ENCODE measurements at regions not wholly inside any gene's neighbourhood (a gene's known extent, or its start where the extent isn't known, plus 50 kb on each side); places are given as distances from the start of the nearest gene placed in this dataset.

DNA sequence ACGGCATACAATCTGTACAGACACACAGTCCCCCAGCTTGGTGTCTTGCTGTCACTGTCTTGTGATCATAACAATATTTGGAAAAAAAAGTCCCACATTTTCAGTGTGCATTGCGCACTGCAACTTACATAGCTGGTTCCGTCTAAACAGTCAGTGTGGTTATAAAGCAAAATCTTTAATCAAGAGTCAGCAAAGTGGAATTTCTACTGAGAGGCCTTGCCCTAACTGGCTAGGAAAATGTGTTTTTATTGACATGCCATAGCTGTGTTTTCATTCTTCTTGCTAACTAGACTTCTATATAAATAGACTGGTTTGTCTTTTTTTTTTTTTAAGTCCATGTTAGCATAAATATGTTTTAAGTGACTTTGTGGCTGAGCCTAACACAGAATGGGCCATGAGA lies 174.8 kb downstream of the POLR2M start:
- no peak for ATAC-seq
- Histone ChIP-seq H3K27me3 (ENCODE audit: control insufficient read depth in 1 of 2, insufficient read depth in 2 of 2, low read length in 2 of 2) (peaks cover 0 to 9% of the 10 kb centered on the region in 2 experiments), H4K20me1 (ENCODE audit: insufficient read depth, low read length) (no peaks in the 10 kb centered on the region), H3K9ac (ENCODE audit: insufficient read depth, low read depth, low read length) (no peak overlapping the region), H3K79me2 (ENCODE audit: insufficient read depth, low read length) (no peaks in the 10 kb centered on the region), H3K27ac (ENCODE audit: extremely low read length, insufficient read depth, low read length) (no peak overlapping the region), H3K4me3 (replicated peaks in 1 of 3; ENCODE audit: insufficient read depth in 1 of 3, low read depth in 2 of 3, low read length in 3 of 3) (no peak overlapping the region), H2AFZ (ENCODE audit: low read length) (no peak overlapping the region), H3K9me3 (ENCODE audit: low read length) (no peaks in the 10 kb centered on the region), H3K36me3 (replicated peaks in 1 of 2; ENCODE audit: control insufficient read depth in 1 of 2, insufficient read depth in 2 of 2, low read length in 2 of 2) (no peaks in the 10 kb centered on the region), H3K4me2 (ENCODE audit: low read depth, low read length) (no peak overlapping the region), H3K4me1 (ENCODE audit: insufficient read depth, low read length) (no peaks in the 10 kb centered on the region)
- in situ Hi-C loops (cut with HindIII; ENCODE audit: extremely low pct_ligation_motif_present, low pct_unique_long_range_greater_than_20kb), result no loop called here
- no peak for DNase-seq (ENCODE audit: low spot score)
- 21% methylated on average over 3 of the region's 3 CpGs for WGBS (ENCODE audit: low lambda C conversion rate)
- no TSS peak for BruUV-seq (replicated peaks)
- intact Hi-C loops (cut with micrococcal nuclease; ENCODE audit: unreplicated experiment), result no loop called here
- FAIRE-seq, result no peak
- POLR2A ChIA-PET, result no interaction called here
- CTCF ChIA-PET (ENCODE audit: low intra/inter-chr PET ratio, low total read pairs), result interaction anchor here (0.7 kb wide), 1 partner anchor 12 kb away, joined by 5 read pairs; no protein-coding TSS in a partner anchor
- no peak for TF ChIP-seq NCOA1 (CRISPR knock-in tag; IDR thresholded peaks at IDR 0.05)
- no peak for TF ChIP-seq CREM (IDR thresholded peaks at IDR 0.05)
- TF ChIP-seq CREM (CRISPR knock-in tag; IDR thresholded peaks at IDR 0.05), result no peak
- no peak for TF ChIP-seq ZNF607 (CRISPR knock-in tag; IDR thresholded peaks at IDR 0.05; ENCODE audit: borderline replicate concordance)
- no peak for TF ChIP-seq ZKSCAN5 (CRISPR knock-in tag; IDR thresholded peaks at IDR 0.05)
- no peak for TF ChIP-seq CBX5 (CRISPR knock-in tag; IDR thresholded peaks at IDR 0.05; ENCODE audit: borderline replicate concordance)
- TF ChIP-seq GLI4 (CRISPR knock-in tag; IDR thresholded peaks at IDR 0.05; ENCODE audit: borderline replicate concordance), result no peak
- TF ChIP-seq ATRX (CRISPR knock-in tag; IDR thresholded peaks at IDR 0.05; ENCODE audit: borderline replicate concordance), result no peak
- TF ChIP-seq, protein P1, sequence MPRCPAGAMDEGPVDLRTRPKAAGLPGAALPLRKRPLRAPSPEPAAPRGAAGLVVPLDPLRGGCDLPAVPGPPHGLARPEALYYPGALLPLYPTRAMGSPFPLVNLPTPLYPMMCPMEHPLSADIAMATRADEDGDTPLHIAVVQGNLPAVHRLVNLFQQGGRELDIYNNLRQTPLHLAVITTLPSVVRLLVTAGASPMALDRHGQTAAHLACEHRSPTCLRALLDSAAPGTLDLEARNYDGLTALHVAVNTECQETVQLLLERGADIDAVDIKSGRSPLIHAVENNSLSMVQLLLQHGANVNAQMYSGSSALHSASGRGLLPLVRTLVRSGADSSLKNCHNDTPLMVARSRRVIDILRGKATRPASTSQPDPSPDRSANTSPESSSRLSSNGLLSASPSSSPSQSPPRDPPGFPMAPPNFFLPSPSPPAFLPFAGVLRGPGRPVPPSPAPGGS (CRISPR knock-in tag; IDR thresholded peaks at IDR 0.05), result no peak
- TF ChIP-seq, protein P2, sequence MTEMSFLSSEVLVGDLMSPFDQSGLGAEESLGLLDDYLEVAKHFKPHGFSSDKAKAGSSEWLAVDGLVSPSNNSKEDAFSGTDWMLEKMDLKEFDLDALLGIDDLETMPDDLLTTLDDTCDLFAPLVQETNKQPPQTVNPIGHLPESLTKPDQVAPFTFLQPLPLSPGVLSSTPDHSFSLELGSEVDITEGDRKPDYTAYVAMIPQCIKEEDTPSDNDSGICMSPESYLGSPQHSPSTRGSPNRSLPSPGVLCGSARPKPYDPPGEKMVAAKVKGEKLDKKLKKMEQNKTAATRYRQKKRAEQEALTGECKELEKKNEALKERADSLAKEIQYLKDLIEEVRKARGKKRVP (CRISPR knock-in tag; IDR thresholded peaks at IDR 0.05), result no peak
- no peak for TF ChIP-seq ATF7-NPFF (CRISPR knock-in tag; IDR thresholded peaks at IDR 0.05; ENCODE audit: low read depth)
- no peak for TF ChIP-seq BORCS8-MEF2B (CRISPR knock-in tag; IDR thresholded peaks at IDR 0.05)
- TF ChIP-seq, protein P3, sequence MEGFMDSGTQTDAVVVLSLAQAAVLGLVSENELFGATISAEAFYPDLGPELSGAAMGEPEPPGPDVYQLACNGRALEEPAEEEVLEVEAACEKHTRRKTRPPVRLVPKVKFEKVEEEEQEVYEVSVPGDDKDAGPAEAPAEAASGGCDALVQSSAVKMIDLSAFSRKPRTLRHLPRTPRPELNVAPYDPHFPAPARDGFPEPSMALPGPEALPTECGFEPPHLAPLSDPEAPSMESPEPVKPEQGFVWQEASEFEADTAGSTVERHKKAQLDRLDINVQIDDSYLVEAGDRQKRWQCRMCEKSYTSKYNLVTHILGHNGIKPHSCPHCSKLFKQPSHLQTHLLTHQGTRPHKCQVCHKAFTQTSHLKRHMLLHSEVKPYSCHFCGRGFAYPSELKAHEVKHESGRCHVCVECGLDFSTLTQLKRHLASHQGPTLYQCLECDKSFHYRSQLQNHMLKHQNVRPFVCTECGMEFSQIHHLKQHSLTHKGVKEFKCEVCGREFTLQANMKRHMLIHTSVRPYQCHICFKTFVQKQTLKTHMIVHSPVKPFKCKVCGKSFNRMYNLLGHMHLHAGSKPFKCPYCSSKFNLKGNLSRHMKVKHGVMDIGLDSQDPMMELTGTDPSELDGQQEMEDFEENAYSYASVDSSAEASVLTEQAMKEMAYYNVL (CRISPR knock-in tag; IDR thresholded peaks at IDR 0.05; ENCODE audit: borderline replicate concordance), result no peak
- TF ChIP-seq, protein P4, sequence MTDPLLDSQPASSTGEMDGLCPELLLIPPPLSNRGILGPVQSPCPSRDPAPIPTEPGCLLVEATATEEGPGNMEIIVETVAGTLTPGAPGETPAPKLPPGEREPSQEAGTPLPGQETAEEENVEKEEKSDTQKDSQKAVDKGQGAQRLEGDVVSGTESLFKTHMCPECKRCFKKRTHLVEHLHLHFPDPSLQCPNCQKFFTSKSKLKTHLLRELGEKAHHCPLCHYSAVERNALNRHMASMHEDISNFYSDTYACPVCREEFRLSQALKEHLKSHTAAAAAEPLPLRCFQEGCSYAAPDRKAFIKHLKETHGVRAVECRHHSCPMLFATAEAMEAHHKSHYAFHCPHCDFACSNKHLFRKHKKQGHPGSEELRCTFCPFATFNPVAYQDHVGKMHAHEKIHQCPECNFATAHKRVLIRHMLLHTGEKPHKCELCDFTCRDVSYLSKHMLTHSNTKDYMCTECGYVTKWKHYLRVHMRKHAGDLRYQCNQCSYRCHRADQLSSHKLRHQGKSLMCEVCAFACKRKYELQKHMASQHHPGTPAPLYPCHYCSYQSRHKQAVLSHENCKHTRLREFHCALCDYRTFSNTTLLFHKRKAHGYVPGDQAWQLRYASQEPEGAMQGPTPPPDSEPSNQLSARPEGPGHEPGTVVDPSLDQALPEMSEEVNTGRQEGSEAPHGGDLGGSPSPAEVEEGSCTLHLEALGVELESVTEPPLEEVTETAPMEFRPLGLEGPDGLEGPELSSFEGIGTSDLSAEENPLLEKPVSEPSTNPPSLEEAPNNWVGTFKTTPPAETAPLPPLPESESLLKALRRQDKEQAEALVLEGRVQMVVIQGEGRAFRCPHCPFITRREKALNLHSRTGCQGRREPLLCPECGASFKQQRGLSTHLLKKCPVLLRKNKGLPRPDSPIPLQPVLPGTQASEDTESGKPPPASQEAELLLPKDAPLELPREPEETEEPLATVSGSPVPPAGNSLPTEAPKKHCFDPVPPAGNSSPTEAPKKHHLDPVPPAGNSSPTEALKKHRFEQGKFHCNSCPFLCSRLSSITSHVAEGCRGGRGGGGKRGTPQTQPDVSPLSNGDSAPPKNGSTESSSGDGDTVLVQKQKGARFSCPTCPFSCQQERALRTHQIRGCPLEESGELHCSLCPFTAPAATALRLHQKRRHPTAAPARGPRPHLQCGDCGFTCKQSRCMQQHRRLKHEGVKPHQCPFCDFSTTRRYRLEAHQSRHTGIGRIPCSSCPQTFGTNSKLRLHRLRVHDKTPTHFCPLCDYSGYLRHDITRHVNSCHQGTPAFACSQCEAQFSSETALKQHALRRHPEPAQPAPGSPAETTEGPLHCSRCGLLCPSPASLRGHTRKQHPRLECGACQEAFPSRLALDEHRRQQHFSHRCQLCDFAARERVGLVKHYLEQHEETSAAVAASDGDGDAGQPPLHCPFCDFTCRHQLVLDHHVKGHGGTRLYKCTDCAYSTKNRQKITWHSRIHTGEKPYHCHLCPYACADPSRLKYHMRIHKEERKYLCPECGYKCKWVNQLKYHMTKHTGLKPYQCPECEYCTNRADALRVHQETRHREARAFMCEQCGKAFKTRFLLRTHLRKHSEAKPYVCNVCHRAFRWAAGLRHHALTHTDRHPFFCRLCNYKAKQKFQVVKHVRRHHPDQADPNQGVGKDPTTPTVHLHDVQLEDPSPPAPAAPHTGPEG (CRISPR knock-in tag; IDR thresholded peaks at IDR 0.05), result no peak
- TF ChIP-seq ZNF652 (CRISPR knock-in tag; IDR thresholded peaks at IDR 0.05; ENCODE audit: borderline replicate concordance, low read depth), result no peak
- TF ChIP-seq NFYC (CRISPR knock-in tag; IDR thresholded peaks at IDR 0.05), result no peak
- TF ChIP-seq ZNF33B (CRISPR knock-in tag; IDR thresholded peaks at IDR 0.05), result no peak

Data from HepG2 (cell line).